Esophagus (tissue), 2 donors: ENCODE measurements at regions not wholly inside any gene's neighbourhood (a gene's known extent, or its start where the extent isn't known, plus 50 kb on each side); places are given as distances from the start of the nearest gene placed in this dataset.

Experiments used
- H3K27ac ChIP-seq, 2 donors: one replicate each; pipeline ENCODE4 v1.5.1; 2013; ENCODE audit warnings: low read depth in 2 of 2, mild to moderate bottlenecking in 2 of 2, inconsistent platforms in 1 of 2, low read length in 1 of 2, moderate library complexity in 1 of 2
- H3K27me3 ChIP-seq, 2 donors: one replicate each; pipeline ENCODE4 v1.6.1; 2013; ENCODE audit warnings: low read length in 2 of 2, control low read depth in 1 of 2, mild to moderate bottlenecking in 1 of 2; ENCODE audit not compliant: insufficient read depth in 2 of 2, control insufficient read depth in 1 of 2
- H3K36me3 ChIP-seq, 2 donors: one replicate each; pipeline ENCODE4 v1.6.1; 2013; ENCODE audit warnings: low read length in 1 of 2; ENCODE audit not compliant: control insufficient read depth in 2 of 2, insufficient read depth in 2 of 2
- H3K4me1 ChIP-seq, 2 donors: one replicate each; pipeline ENCODE4 v1.6.1; 2013; ENCODE audit warnings: low read length in 1 of 2; ENCODE audit not compliant: control insufficient read depth in 2 of 2, insufficient read depth in 2 of 2
- H3K4me3 ChIP-seq, 2 donors: one replicate each; pipeline ENCODE4 v1.5.1; 2013; ENCODE audit warnings: low read length in 2 of 2, mild to moderate bottlenecking in 2 of 2, low read depth in 1 of 2, moderate library complexity in 1 of 2
- H3K9me3 ChIP-seq, 2 donors: one replicate each; pipeline ENCODE4 v1.6.1; 2013; ENCODE audit warnings: mild to moderate bottlenecking in 2 of 2, low read depth in 1 of 2, low read length in 1 of 2, moderate library complexity in 1 of 2; ENCODE audit not compliant: control insufficient read depth in 2 of 2, insufficient read depth in 1 of 2
- WGBS, 2 donors: extraction: QIAGEN DNeasy Blood & Tissue Kit; methylation state at CpG; one replicate each; pipeline ENCODE4 v1.1.7; 2013; 5-methylcytosine and 5-hydroxymethylcytosine counted together
- donor health status: healthy with polysubstance abuse.
- donor health status: Bipolar disorder and iron deficiency.

DNA sequence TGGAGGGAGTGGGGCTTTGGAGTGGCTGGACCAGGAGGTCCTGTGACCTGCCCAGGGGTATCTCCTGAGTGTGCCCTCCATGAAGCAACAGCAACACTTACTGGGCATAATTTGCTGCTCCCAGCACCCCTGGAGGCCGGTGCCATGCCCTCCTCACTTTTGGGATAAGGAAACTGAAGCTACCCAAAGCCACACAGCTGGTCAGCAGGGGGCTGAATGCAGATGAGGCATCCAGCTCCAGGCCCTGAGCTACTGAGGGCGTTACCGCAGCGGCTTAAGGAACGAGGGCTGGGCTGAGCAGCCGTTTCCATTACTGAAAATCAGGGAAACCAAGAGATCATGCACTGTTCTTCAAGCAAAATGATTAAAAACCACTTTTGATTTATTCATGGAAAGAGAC lies 408.9 kb downstream of the GLRX3 start:
- H3K4me3 ChIP-seq = no peak overlapping the region
- H3K36me3 ChIP-seq = no peaks in the 10 kb centered on the region
- no peaks in the 10 kb centered on the region for H3K4me1 ChIP-seq
- no peaks in the 10 kb centered on the region for H3K27me3 ChIP-seq
- H3K9me3 ChIP-seq = peaks cover 0 to 4% of the 10 kb centered on the region in 2 donors
- WGBS, 2 donors = 26 to 30% methylated on average over 6 of the region's 6 CpGs
- no peak overlapping the region for H3K27ac ChIP-seq

DNA sequence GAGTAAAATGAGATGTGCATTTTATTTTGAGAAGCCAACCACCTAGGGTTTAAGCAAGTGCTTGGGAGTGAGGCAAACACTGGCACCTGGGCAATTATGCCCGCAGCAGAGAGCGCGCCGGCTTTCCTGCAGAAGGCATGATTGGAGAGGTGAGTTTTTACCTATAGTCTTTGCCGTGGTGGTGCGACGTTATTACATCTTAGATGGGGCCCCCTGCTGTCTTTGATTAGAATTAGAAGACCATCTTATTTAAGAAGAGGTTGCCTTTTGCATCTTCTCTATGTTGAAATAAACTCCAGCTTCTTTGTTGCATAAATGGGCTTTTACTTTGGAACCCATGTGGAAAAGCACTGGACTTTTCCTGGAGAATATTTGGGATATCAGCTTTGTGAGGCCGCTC lies 409.5 kb downstream of the GLRX3 start:
- Histone ChIP-seq H3K9me3 (peaks cover 0 to 4% of the 10 kb centered on the region in 2 donors), H3K36me3 (no peaks in the 10 kb centered on the region), H3K4me1 (no peaks in the 10 kb centered on the region), H3K27me3 (no peaks in the 10 kb centered on the region), H3K27ac (no peak overlapping the region), H3K4me3 (no peak overlapping the region)
- WGBS, 2 donors = 59 to 61% methylated on average over 8 of the region's 8 CpGs

DNA sequence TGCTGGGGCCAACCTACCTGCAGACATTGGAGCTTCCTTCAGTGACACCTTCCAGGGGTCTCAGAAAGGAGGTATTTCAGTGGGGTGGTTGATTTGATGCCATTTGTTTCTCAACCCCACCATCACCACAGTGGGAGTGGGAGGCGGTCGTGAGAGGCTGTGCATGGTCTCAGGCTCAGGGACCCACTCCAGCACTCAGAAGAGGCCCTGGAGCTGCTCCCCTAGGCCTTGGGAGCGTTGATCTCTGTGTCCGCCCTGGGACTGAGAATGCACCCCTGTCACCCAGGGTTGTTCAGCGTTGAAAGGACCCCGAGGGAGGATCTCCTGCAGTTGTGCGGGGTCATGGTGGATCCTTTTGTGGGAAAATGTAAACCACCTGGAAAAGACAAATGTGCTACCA lies 410.6 kb downstream of the GLRX3 start:
- H3K36me3 ChIP-seq = no peaks in the 10 kb centered on the region
- H3K4me1 ChIP-seq = no peaks in the 10 kb centered on the region
- 82 to 85% methylated on average over 7 of the region's 7 CpGs for WGBS, 2 donors
- no peak overlapping the region for H3K27ac ChIP-seq
- no peaks in the 10 kb centered on the region for H3K27me3 ChIP-seq
- peaks cover 0 to 8% of the 10 kb centered on the region in 2 donors for H3K9me3 ChIP-seq
- no peak overlapping the region for H3K4me3 ChIP-seq

- Histone ChIP-seq H3K27ac (no peak overlapping the region), H3K27me3 (no peaks in the 10 kb centered on the region), H3K4me1 (no peaks in the 10 kb centered on the region), H3K36me3 (no peaks in the 10 kb centered on the region), H3K9me3 (peaks cover 0 to 12% of the 10 kb centered on the region in 2 donors), H3K4me3 (no peak overlapping the region)
- WGBS, 2 donors = 48 to 63% methylated on average over 4 of the region's 4 CpGs
Measured at GRCh38 chr10:130547368-130547767, 411.2 kb downstream of the GLRX3 start.

GRCh38 chr10:130550952-130551674 lies 414.9 kb downstream of the GLRX3 start:
- Histone ChIP-seq H3K4me1 (no peaks in the 10 kb centered on the region), H3K27me3 (no peaks in the 10 kb centered on the region), H3K36me3 (no peaks in the 10 kb centered on the region), H3K27ac (no peak overlapping the region), H3K4me3 (no peak overlapping the region), H3K9me3 (peaks cover 0 to 10% of the 10 kb centered on the region in 2 donors)
- 84 to 86% methylated on average over 21 of the region's 21 CpGs for whole genome bisulfite sequencing, 2 donors

- Histone ChIP-seq H3K9me3 (peaks cover 0 to 10% of the 10 kb centered on the region in 2 donors), H3K36me3 (no peaks in the 10 kb centered on the region), H3K27ac (no peak overlapping the region), H3K4me3 (no peak overlapping the region), H3K27me3 (no peaks in the 10 kb centered on the region), H3K4me1 (no peaks in the 10 kb centered on the region)
- WGBS, 2 donors = 85 to 87% methylated on average over 7 of the region's 7 CpGs
Measured at GRCh38 chr10:130551676-130552075, 415.5 kb downstream of the GLRX3 start.

GRCh38 chr10:130553826-130554225 lies 417.6 kb downstream of the GLRX3 start:
- H3K27ac ChIP-seq = no peak overlapping the region
- no peaks in the 10 kb centered on the region for H3K27me3 ChIP-seq
- no peaks in the 10 kb centered on the region for H3K36me3 ChIP-seq
- peaks cover 0 to 10% of the 10 kb centered on the region in 2 donors for H3K9me3 ChIP-seq
- H3K4me1 ChIP-seq = no peaks in the 10 kb centered on the region
- WGBS, 2 donors = 46 to 51% methylated on average over 7 of the region's 7 CpGs
- no peak overlapping the region for H3K4me3 ChIP-seq

DNA sequence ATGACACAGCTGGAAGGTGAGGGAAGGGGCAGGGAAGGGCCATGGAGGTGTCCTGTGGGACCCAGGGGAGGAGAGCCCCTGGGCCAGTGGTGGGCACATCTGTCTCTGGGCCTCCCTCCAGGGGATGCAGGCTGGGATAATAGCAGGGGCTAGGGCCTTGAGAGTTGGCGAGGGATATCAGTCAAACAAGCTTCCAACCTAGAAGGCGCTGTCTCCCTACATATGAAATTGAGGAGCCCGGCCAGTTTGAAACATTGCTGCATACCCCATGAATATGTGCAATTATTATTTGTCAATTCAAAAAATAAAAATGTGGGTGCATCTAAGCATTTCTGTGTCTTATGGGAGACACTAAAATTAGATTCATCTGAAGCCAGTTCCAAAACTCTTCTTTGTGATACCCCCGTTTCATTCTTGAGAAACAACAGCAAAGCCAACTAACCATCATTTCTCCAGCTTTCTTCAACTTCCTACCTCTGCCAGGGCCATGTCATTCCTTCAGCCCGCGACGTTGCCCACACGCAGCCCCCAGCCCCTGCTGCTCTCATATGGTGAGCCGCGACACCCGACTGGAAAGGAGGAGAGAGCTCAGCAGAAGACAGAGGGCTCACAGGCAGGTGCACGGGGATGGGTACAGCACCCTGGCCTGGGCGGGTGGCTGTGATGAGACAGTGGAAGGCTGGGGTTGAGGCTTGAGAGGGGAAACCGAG lies 418.7 kb downstream of the GLRX3 start:
- no peaks in the 10 kb centered on the region for H3K4me1 ChIP-seq
- H3K36me3 ChIP-seq = no peaks in the 10 kb centered on the region
- whole genome bisulfite sequencing, 2 donors = 83 to 87% methylated on average over 14 of the region's 14 CpGs
- no peak overlapping the region for H3K27ac ChIP-seq
- peaks cover 0 to 10% of the 10 kb centered on the region in 2 donors for H3K9me3 ChIP-seq
- no peaks in the 10 kb centered on the region for H3K27me3 ChIP-seq
- H3K4me3 ChIP-seq = no peak overlapping the region

- H3K27ac ChIP-seq = no peak overlapping the region
- no peaks in the 10 kb centered on the region for H3K4me1 ChIP-seq
- H3K36me3 ChIP-seq = no peaks in the 10 kb centered on the region
- no peaks in the 10 kb centered on the region for H3K27me3 ChIP-seq
- WGBS, 2 donors = 70 to 72% methylated on average over 7 of the region's 7 CpGs
- peaks cover 0 to 10% of the 10 kb centered on the region in 2 donors for H3K9me3 ChIP-seq
- H3K4me3 ChIP-seq = no peak overlapping the region
Measured at GRCh38 chr10:130555411-130555750, 419.2 kb downstream of the GLRX3 start.
